GM12878 (cell line): ENCODE measurements at regions not wholly inside any gene's neighbourhood (a gene's known extent, or its start where the extent isn't known, plus 50 kb on each side); places are given as distances from the start of the nearest gene placed in this dataset.

Experiments used
- ATAC-seq: fragments of 200-7000 bp; cut with Tn5 transposase; 3 replicates; pipeline ENCODE4 v1.9.1; 2020; ENCODE audit warnings: mild to moderate bottlenecking, moderate library complexity
- BruUV-seq: library from RNA; stranded (reverse); fragments of 400-500 nt; replicated peaks from 2 replicates; lab custom pipeline; 2021; lab: Mats Ljungman, UMichigan
- CTCF ChIA-PET: fragments of 300-600 bp; sonication (Branson Sonifier 250); formaldehyde crosslinking; extraction: SDS; loops from one replicate; lab custom pipeline; 2021; ENCODE audit warnings: inconsistent platforms; lab: Yijun Ruan, JAX
- POLR2A ChIA-PET: fragments of 350-600 bp; formaldehyde crosslinking; extraction: SDS; loops from one replicate; lab custom pipeline; 2021; ENCODE audit warnings: inconsistent platforms; lab: Charles Lee
- RAD21 ChIA-PET: fragments of 300-600 bp; sonication (Branson Sonifier 250); formaldehyde crosslinking; loops from one replicate; lab custom pipeline; 2023; ENCODE audit warnings: antibody characterized with exemption; ENCODE audit not compliant: unreplicated experiment; lab: Charles Lee
- SMC1A ChIA-PET: fragments of 300-600 bp; sonication (Branson Sonifier 250); formaldehyde crosslinking; loops from one replicate; lab custom pipeline; 2023; ENCODE audit not compliant: unreplicated experiment, uncharacterized antibody; lab: Charles Lee
- DNase-seq: peaks from one replicate; pipeline ENCODE4 v3.0.0-alpha.2; 2011; ENCODE audit warnings: low read depth, low spot score
- FAIRE-seq: peaks from 3 replicates; lab custom pipeline; 2011; peaks lifted over from hg19 to GRCh38; lab: Jason Lieb, UNC
- H2AFZ ChIP-seq: 2 replicates; pipeline ENCODE4 v1.6.0; 2011; ENCODE audit warnings: low read depth, low read length, control low read depth; ENCODE audit not compliant: control insufficient read depth
- H3K27ac ChIP-seq: 2 replicates; pipeline ENCODE4 v1.5.1; 2011; ENCODE audit warnings: control low read depth; ENCODE audit not compliant: control insufficient read depth, insufficient read depth
- H3K27me3 ChIP-seq, 2 experiments: replicated peaks in 1 of 2; 2 replicates each; pipeline versions ENCODE4 v1.6.0 to v1.6.1; 2011; ENCODE audit warnings: low read length in 1 of 2; ENCODE audit not compliant: control insufficient read depth in 2 of 2, insufficient read depth in 2 of 2
- H3K36me3 ChIP-seq, 2 experiments: 2 replicates each; pipeline ENCODE4 v1.5.1; 2011; ENCODE audit warnings: low read length in 1 of 2; ENCODE audit not compliant: control insufficient read depth in 2 of 2, insufficient read depth in 2 of 2
- H3K4me1 ChIP-seq: 2 replicates; pipeline ENCODE4 v1.6.1; 2011; ENCODE audit warnings: mild to moderate bottlenecking, low read length, moderate library complexity, mixed read lengths; ENCODE audit not compliant: control insufficient read depth, insufficient read depth
- H3K4me2 ChIP-seq: 2 replicates; pipeline ENCODE4 v1.6.0; 2011; ENCODE audit warnings: control low read depth; ENCODE audit not compliant: control insufficient read depth, insufficient read depth
- H3K4me3 ChIP-seq: fragments of 200-600 bp; sonication (generic); 2 replicates; pipeline ENCODE4 v1.5.1; 2016
- H3K79me2 ChIP-seq: 2 replicates; pipeline ENCODE4 v1.6.0; 2011; ENCODE audit warnings: low read length; ENCODE audit not compliant: control insufficient read depth, insufficient read depth
- H3K9ac ChIP-seq: 2 replicates; pipeline ENCODE4 v1.8.0; 2011; ENCODE audit warnings: low read length, control low read depth, mixed read lengths; ENCODE audit not compliant: control insufficient read depth, insufficient read depth
- H3K9me3 ChIP-seq: replicated peaks from 3 replicates; pipeline ENCODE4 v1.5.1; 2011; ENCODE audit warnings: mild to moderate bottlenecking, low read length; ENCODE audit not compliant: control insufficient read depth, insufficient read depth
- H4K20me1 ChIP-seq: 2 replicates; pipeline ENCODE4 v1.6.0; 2011; ENCODE audit not compliant: control insufficient read depth, insufficient read depth
- CBFB ChIP-seq: IDR thresholded peaks from 2 replicates; pipeline ENCODE4 v1.6.1; 2016; ENCODE audit warnings: antibody characterized with exemption, low read depth
- E2F4 ChIP-seq: IDR thresholded peaks from 2 replicates; pipeline ENCODE4 v1.6.1; 2012; ENCODE audit warnings: low read depth, low read length, improper control_type of control experiment
- FOS ChIP-seq: IDR thresholded peaks from 3 replicates; pipeline ENCODE4 v1.6.1; 2011; ENCODE audit warnings: borderline replicate concordance; ENCODE audit not compliant: insufficient read length; ENCODE audit errors: extremely low read depth
- MEF2B ChIP-seq: fragments of 450-650 bp; IDR thresholded peaks from 2 replicates; pipeline ENCODE4 v1.6.1; 2018; ENCODE audit warnings: mild to moderate bottlenecking, moderate library complexity; ENCODE audit not compliant: partially characterized antibody, poor library complexity, severe bottlenecking
- NFYB ChIP-seq: IDR thresholded peaks from 2 replicates; pipeline ENCODE4 v1.6.1; 2011; ENCODE audit warnings: low read depth, mild to moderate bottlenecking, low read length, improper control_type of control experiment, moderate library complexity; ENCODE audit not compliant: insufficient read depth
- PBX3 ChIP-seq: IDR thresholded peaks from 2 replicates; pipeline ENCODE4 v1.6.1; 2011; ENCODE audit warnings: mild to moderate bottlenecking, low read depth, low read length, moderate library complexity; ENCODE audit not compliant: insufficient replicate concordance
- POU2F2 ChIP-seq: IDR thresholded peaks from 3 replicates; pipeline ENCODE4 v1.6.1; 2011; ENCODE audit warnings: low read depth, mild to moderate bottlenecking, low read length, borderline replicate concordance
- RELB ChIP-seq: fragments of 450-650 bp; IDR thresholded peaks from 2 replicates; pipeline ENCODE4 v1.6.1; 2017; ENCODE audit warnings: low read depth, mild to moderate bottlenecking, moderate library complexity
- SKIL ChIP-seq: fragments of 450-650 bp; IDR thresholded peaks from 2 replicates; pipeline ENCODE4 v1.6.1; 2017; ENCODE audit warnings: mild to moderate bottlenecking, low read depth, inconsistent platforms; ENCODE audit not compliant: poor library complexity, severe bottlenecking
- SREBF1 ChIP-seq: IDR thresholded peaks from 2 replicates; pipeline ENCODE4 v1.6.1; 2012; ENCODE audit warnings: mild to moderate bottlenecking, low read length
- SREBF2 ChIP-seq: IDR thresholded peaks from 2 replicates; pipeline ENCODE4 v1.6.1; 2012; ENCODE audit warnings: mild to moderate bottlenecking, low read length
- ZBTB4 ChIP-seq: fragments of 450-650 bp; formaldehyde crosslinking; IDR thresholded peaks from 2 replicates; pipeline ENCODE4 v1.4.0; 2022; ENCODE audit warnings: mild to moderate bottlenecking, moderate library complexity
- WGBS: methylation state at CpG from one replicate; pipeline ENCODE4 v1.1.6; 2016; ENCODE audit warnings: low lambda C conversion rate; ENCODE audit not compliant: insufficient replicate concordance, insufficient coverage; ENCODE audit errors: missing lambda C conversion rate; 5-methylcytosine and 5-hydroxymethylcytosine counted together
- in situ Hi-C: fragments of 300-500 bp; cut with MboI; formaldehyde crosslinking; loops from 9 replicates; pipeline ENCODE4 v1.14.3; 2018; ENCODE audit warnings: mixed read lengths
- intact Hi-C: fragments of 100-400 bp; cut with micrococcal nuclease; formaldehyde crosslinking; loops from one replicate; pipeline ENCODE4 v1.14.2; 2022; ENCODE audit not compliant: unreplicated experiment

- ChIA-PET POLR2A (no interaction called here), CTCF (interaction anchor here (1.1 to 3.7 kb wide), 3 partner anchors 1257 to 1456 kb away, joined by 3 to 24 read pairs (median 4); no protein-coding TSS in a partner anchor), SMC1A (interaction anchor here (1.5 to 4.1 kb wide), 3 partner anchors 119 to 629 kb away, joined by 3 to 17 read pairs (median 9); no protein-coding TSS in a partner anchor), RAD21 (interaction anchor here (1.0 kb wide), 1 partner anchor 1454 kb away, joined by 3 read pairs; no protein-coding TSS in a partner anchor)
- H3K27ac ChIP-seq: no peak overlapping the region
- in situ Hi-C loops: loop anchor here (5.0 kb wide), 1 partner anchor 1456 kb away; no protein-coding TSS in a partner anchor
- no TSS peak for BruUV-seq
- no peaks in the 10 kb centered on the region for H3K9me3 ChIP-seq
- FAIRE-seq (no peak), ATAC-seq (no peak), DNase-seq (no peak)
- WGBS: 0% methylated on average over 1 of the region's 1 CpG
- no peaks in the 10 kb centered on the region for H3K4me1 ChIP-seq
- H3K4me2 ChIP-seq: no peak overlapping the region
- H3K9ac ChIP-seq: no peak overlapping the region
- H3K79me2 ChIP-seq: no peaks in the 10 kb centered on the region
- H3K4me3 ChIP-seq: no peak overlapping the region
- no peaks in the 10 kb centered on the region for H3K36me3 ChIP-seq
- no peaks in the 10 kb centered on the region for H3K27me3 ChIP-seq
- H4K20me1 ChIP-seq: no peaks in the 10 kb centered on the region
- no peak overlapping the region for H2AFZ ChIP-seq
- intact Hi-C loops: loop anchor here (5.0 kb wide), 3 partner anchors 184 to 801 kb away; no protein-coding TSS in a partner anchor
- TF ChIP-seq SREBF2: no peak
- TF ChIP-seq CBFB: no peak
- TF ChIP-seq E2F4: no peak
- no peak for TF ChIP-seq RELB
- TF ChIP-seq SREBF1: no peak
- no peak for TF ChIP-seq FOS
- TF ChIP-seq PBX3: no peak
- no peak for TF ChIP-seq ZBTB4 (CRISPR knock-in tag)
- no peak for TF ChIP-seq NFYB
- TF ChIP-seq MEF2B: no peak
- TF ChIP-seq POU2F2: no peak
- no peak for TF ChIP-seq SKIL
These were observed 208.0 kb downstream of the RBM43 start for GRCh38 chr2:151053661-151053990.
